ENCODE measurements at regions not wholly inside any gene's neighbourhood (a gene's known extent, or its start where the extent isn't known, plus 50 kb on each side); places are given as distances from the start of the nearest gene placed in this dataset.

DNA sequence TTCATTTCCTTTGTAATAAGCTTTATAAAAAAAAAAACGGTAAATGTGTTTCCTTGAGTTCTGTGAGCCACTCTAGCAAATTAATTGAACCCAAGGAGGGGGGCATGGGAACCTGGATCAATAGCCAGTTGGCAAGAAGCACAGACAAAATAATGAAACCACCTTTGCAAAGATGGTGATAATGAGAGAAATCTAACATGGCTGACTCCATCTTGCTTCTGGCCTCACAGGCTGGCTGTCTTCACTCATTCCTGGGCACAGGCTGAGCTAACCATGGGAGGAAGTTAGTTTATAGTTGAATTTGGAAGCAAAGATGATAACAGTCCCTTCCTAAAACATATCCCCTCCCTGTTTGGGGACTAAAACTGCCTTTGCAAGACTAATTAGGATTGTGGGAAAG is 95.1 kb downstream of the B3GNT2 start:
- TF ChIP-seq, protein P1, sequence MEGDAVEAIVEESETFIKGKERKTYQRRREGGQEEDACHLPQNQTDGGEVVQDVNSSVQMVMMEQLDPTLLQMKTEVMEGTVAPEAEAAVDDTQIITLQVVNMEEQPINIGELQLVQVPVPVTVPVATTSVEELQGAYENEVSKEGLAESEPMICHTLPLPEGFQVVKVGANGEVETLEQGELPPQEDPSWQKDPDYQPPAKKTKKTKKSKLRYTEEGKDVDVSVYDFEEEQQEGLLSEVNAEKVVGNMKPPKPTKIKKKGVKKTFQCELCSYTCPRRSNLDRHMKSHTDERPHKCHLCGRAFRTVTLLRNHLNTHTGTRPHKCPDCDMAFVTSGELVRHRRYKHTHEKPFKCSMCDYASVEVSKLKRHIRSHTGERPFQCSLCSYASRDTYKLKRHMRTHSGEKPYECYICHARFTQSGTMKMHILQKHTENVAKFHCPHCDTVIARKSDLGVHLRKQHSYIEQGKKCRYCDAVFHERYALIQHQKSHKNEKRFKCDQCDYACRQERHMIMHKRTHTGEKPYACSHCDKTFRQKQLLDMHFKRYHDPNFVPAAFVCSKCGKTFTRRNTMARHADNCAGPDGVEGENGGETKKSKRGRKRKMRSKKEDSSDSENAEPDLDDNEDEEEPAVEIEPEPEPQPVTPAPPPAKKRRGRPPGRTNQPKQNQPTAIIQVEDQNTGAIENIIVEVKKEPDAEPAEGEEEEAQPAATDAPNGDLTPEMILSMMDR (IDR thresholded peaks at IDR 0.05 in 4 of 5, conservative IDR thresholded peaks at IDR 0.05 in 1 of 5), result no peak
- no peak for TF ChIP-seq POLR2A (IDR thresholded peaks at IDR 0.05)

Data from gastrocnemius medialis (tissue), 4 donors.